HCT116 (cell line): ENCODE measurements at regions not wholly inside any gene's neighbourhood (a gene's known extent, or its start where the extent isn't known, plus 50 kb on each side); places are given as distances from the start of the nearest gene placed in this dataset.

ENCODE experiments used
- ATAC-seq: fragments of 200-7000 bp; cut with Tn5 transposase; 2 replicates; pipeline ENCODE4 v1.9.1; 2020; ENCODE audit warnings: mild to moderate bottlenecking, moderate library complexity
- BruUV-seq: library from RNA; stranded (reverse); fragments of 400-500 nt; replicated peaks from 2 replicates; lab custom pipeline; 2021; lab: Mats Ljungman, UMichigan
- CTCF ChIA-PET: fragments of 300-600 bp; sonication (Branson Sonifier 250); formaldehyde crosslinking; loops from one replicate; lab custom pipeline; 2021; ENCODE audit warnings: antibody characterized with exemption; lab: Charles Lee
- POLR2A ChIA-PET: fragments of 300-600, 350-600 bp; sonication (Branson Sonifier 250); formaldehyde crosslinking; loops from one replicate; lab custom pipeline; 2021; ENCODE audit warnings: antibody characterized with exemption; lab: Charles Lee
- RAD21 ChIA-PET, 2 experiments: fragments of 300-600 bp; sonication (Branson Sonifier 250); formaldehyde crosslinking; loops; one replicate each; lab custom pipeline; 2023; ENCODE audit warnings: low total read pairs in 2 of 2; ENCODE audit not compliant: uncharacterized antibody in 2 of 2, unreplicated experiment in 2 of 2, low non-redundant PET in 1 of 2; lab: Charles Lee
- DNase-seq: peaks from one replicate; pipeline ENCODE4 v3.0.0-alpha.2; 2010; ENCODE audit warnings: low read depth, low spot score
- H2AFZ ChIP-seq: fragments of 200-600 bp; shearing (Covaris generic), sonication (generic); 2 replicates; pipeline ENCODE4 v1.6.1; 2017; ENCODE audit warnings: low read depth, mixed run types, mixed read lengths, antibody characterized with exemption, low read length; ENCODE audit not compliant: poor library complexity, severe bottlenecking
- H3K27ac ChIP-seq: 2 replicates; pipeline ENCODE4 v1.5.1; 2012; ENCODE audit warnings: low read depth, low read length
- H3K27me3 ChIP-seq: fragments of 200-600 bp; sonication (generic); 2 replicates; pipeline ENCODE4 v1.6.1; 2016; ENCODE audit warnings: mixed run types, low read length, mixed read lengths; ENCODE audit not compliant: insufficient read depth
- H3K36me3 ChIP-seq, 2 experiments: fragments of 200-500 bp in 1 of 2; fragments of 200-600 bp in 1 of 2; sonication (Bioruptor generic) in 1 of 2; sonication (generic) in 1 of 2; 2 replicates each; pipeline versions ENCODE4 v1.5.1 to v1.6.1; 2014 to 2016; ENCODE audit warnings: low read length in 2 of 2, inconsistent platforms in 1 of 2, mixed read lengths in 1 of 2, mixed run types in 1 of 2; ENCODE audit not compliant: insufficient read depth in 2 of 2, control insufficient read depth in 1 of 2
- H3K4me1 ChIP-seq, 2 experiments: fragments of 200-600 bp in 1 of 2; sonication (generic) in 1 of 2; 2 replicates each; pipeline versions ENCODE4 v1.5.1 to v1.6.1; 2012 to 2017; ENCODE audit warnings: low read length in 2 of 2, inconsistent platforms in 1 of 2, mild to moderate bottlenecking in 1 of 2, mixed read lengths in 1 of 2, mixed run types in 1 of 2, moderate library complexity in 1 of 2; ENCODE audit not compliant: insufficient read depth in 2 of 2, control insufficient read depth in 1 of 2
- H3K4me2 ChIP-seq: fragments of 200-600 bp; sonication (generic); 2 replicates; pipeline ENCODE4 v1.6.1; 2017; ENCODE audit warnings: mixed run types, low read length, mixed read lengths
- H3K4me3 ChIP-seq, 2 experiments: fragments of 200-600 bp in 1 of 2; sonication (generic) in 1 of 2; replicated peaks in 1 of 2; 2 replicates each; pipeline ENCODE4 v1.5.1; 2011 to 2016; ENCODE audit warnings: low read length in 2 of 2, control low read depth in 1 of 2, low read depth in 1 of 2, mild to moderate bottlenecking in 1 of 2, mixed read lengths in 1 of 2, mixed run types in 1 of 2
- H3K79me2 ChIP-seq: fragments of 200-600 bp; sonication (generic); 2 replicates; pipeline ENCODE4 v1.6.1; 2017; ENCODE audit warnings: mild to moderate bottlenecking, mixed run types, low read length, moderate library complexity, mixed read lengths; ENCODE audit not compliant: insufficient read depth
- H3K9ac ChIP-seq: fragments of 200-600 bp; sonication (generic); 2 replicates; pipeline ENCODE4 v1.6.1; 2016; ENCODE audit warnings: low read length, mixed read lengths
- H3K9me2 ChIP-seq: fragments of 200-600 bp; sonication (generic), shearing (Covaris generic); 2 replicates; pipeline ENCODE4 v1.6.1; 2017; ENCODE audit warnings: mixed run types, mild to moderate bottlenecking, moderate library complexity; ENCODE audit not compliant: insufficient read depth
- H3K9me3 ChIP-seq, 2 experiments: fragments of 200-500 bp in 1 of 2; fragments of 200-600 bp in 1 of 2; sonication (Bioruptor generic) in 1 of 2; sonication (generic) in 1 of 2; 2 replicates each; pipeline ENCODE4 v1.6.1; 2014 to 2017; ENCODE audit warnings: low read length in 2 of 2, mixed read lengths in 2 of 2, inconsistent platforms in 1 of 2, low read depth in 1 of 2, mild to moderate bottlenecking in 1 of 2, mixed run types in 1 of 2, moderate library complexity in 1 of 2; ENCODE audit not compliant: control insufficient read depth in 1 of 2, insufficient read depth in 1 of 2
- H4K20me1 ChIP-seq: fragments of 200-600 bp; sonication (generic), shearing (Covaris generic); 2 replicates; pipeline ENCODE4 v1.6.1; 2017; ENCODE audit warnings: mixed run types, mild to moderate bottlenecking, moderate library complexity; ENCODE audit not compliant: insufficient read depth
- CTCF ChIP-seq, 3 experiments: fragments of 200-600 bp in 1 of 3; sonication (generic) in 1 of 3; IDR thresholded peaks in 2 of 3; conservative IDR thresholded peaks in 1 of 3; 2 replicates each; pipeline ENCODE4 v1.5.1; 2012 to 2017; ENCODE audit warnings: low read depth in 2 of 3, low read length in 2 of 3, antibody characterized with exemption in 1 of 3, borderline replicate concordance in 1 of 3, control low read depth in 1 of 3, mild to moderate bottlenecking in 1 of 3, mixed read lengths in 1 of 3, mixed run types in 1 of 3, moderate library complexity in 1 of 3; ENCODE audit not compliant: insufficient read depth in 1 of 3
- EGR1 ChIP-seq: IDR thresholded peaks from 2 replicates; pipeline ENCODE4 v1.6.1; 2012; ENCODE audit warnings: low read depth
- ELF1 ChIP-seq: IDR thresholded peaks from 2 replicates; pipeline ENCODE4 v1.6.1; 2012; ENCODE audit warnings: low read depth, borderline replicate concordance
- EZH2 ChIP-seq: fragments of 200-600 bp; sonication (generic); IDR thresholded peaks from 2 replicates; pipeline ENCODE4 v1.6.1; 2017; ENCODE audit warnings: antibody characterized with exemption, mixed run types
- JUND ChIP-seq: IDR thresholded peaks from 2 replicates; pipeline ENCODE4 v1.6.1; 2012
- POLR2A ChIP-seq: IDR thresholded peaks from 2 replicates; pipeline ENCODE4 v1.7.0; 2011; ENCODE audit warnings: borderline replicate concordance; ENCODE audit not compliant: insufficient read depth, insufficient read length; ENCODE audit errors: extremely low read depth
- POLR2AphosphoS5 ChIP-seq: IDR thresholded peaks from 2 replicates; pipeline ENCODE4 v1.6.1; 2011; ENCODE audit warnings: mild to moderate bottlenecking, low read depth, low read length, moderate library complexity
- SIN3A ChIP-seq: IDR thresholded peaks from 2 replicates; pipeline ENCODE4 v1.6.1; 2012; ENCODE audit warnings: low read depth
- SP1 ChIP-seq: IDR thresholded peaks from 2 replicates; pipeline ENCODE4 v1.6.1; 2012; ENCODE audit warnings: low read depth
- YY1 ChIP-seq: IDR thresholded peaks from 2 replicates; pipeline ENCODE4 v1.6.1; 2011; ENCODE audit warnings: low read length, low read depth, moderate library complexity, mild to moderate bottlenecking; ENCODE audit not compliant: insufficient replicate concordance; ENCODE audit errors: extremely low read depth
- intact Hi-C: fragments of 100-400 bp; cut with micrococcal nuclease; formaldehyde crosslinking; loops from 2 replicates; pipeline ENCODE4 v1.10.0; 2022

GRCh38 chr2:15780234-15780633 lies 160.1 kb upstream of the MYCN start:
- no peaks in the 10 kb centered on the region for H3K79me2 ChIP-seq
- no peaks in the 10 kb centered on the region for H4K20me1 ChIP-seq
- H3K4me3 ChIP-seq, result no peak overlapping the region
- ATAC-seq (no peak), DNase-seq (no peak)
- no peaks in the 10 kb centered on the region for H3K36me3 ChIP-seq
- RAD21 ChIA-PET, result no interaction called here
- H2AFZ ChIP-seq, result no peak overlapping the region
- POLR2A ChIA-PET, result no interaction called here
- TF ChIP-seq SP1, result no peak
- no peak for TF ChIP-seq YY1
- no peak for TF ChIP-seq EGR1
- TF ChIP-seq SIN3A, result no peak
- TF ChIP-seq CTCF (IDR thresholded peaks at IDR 0.05 in 2 of 3, conservative IDR thresholded peaks at IDR 0.05 in 1 of 3; ENCODE audit: borderline replicate concordance in 1 of 3, insufficient read depth in 1 of 3, low read depth in 2 of 3, low read length in 2 of 3), result no peak
- TF ChIP-seq POLR2AphosphoS5, result no peak
- TF ChIP-seq ELF1, result no peak
- no peak for TF ChIP-seq EZH2
- TF ChIP-seq POLR2A, result no peak
- no peak for TF ChIP-seq JUND
- TF ChIP-seq, all 23 proteins: peak for 0
- H3K4me1 ChIP-seq, result no peaks in the 10 kb centered on the region
- H3K4me2 ChIP-seq, result no peak overlapping the region
- H3K9me3 ChIP-seq, result no peaks in the 10 kb centered on the region
- BruUV-seq, result no TSS peak
- peaks cover 11% of the 10 kb centered on the region; the same call in 1 of the 2 replicates for H3K27me3 ChIP-seq
- H3K9ac ChIP-seq, result no peak overlapping the region
- no peaks in the 10 kb centered on the region for H3K9me2 ChIP-seq
- CTCF ChIA-PET, result no interaction called here
- H3K27ac ChIP-seq, result no peak overlapping the region
- intact Hi-C loops, result no loop called here
